DMS153 (cell line): ENCODE measurements at regions not wholly inside any gene's neighbourhood (a gene's known extent, or its start where the extent isn't known, plus 50 kb on each side); places are given as distances from the start of the nearest gene placed in this dataset.

Experiments
- DNase-seq: peaks from one replicate; lab custom pipeline; 2025; lab: John Stamatoyannopoulos, UW

DNA sequence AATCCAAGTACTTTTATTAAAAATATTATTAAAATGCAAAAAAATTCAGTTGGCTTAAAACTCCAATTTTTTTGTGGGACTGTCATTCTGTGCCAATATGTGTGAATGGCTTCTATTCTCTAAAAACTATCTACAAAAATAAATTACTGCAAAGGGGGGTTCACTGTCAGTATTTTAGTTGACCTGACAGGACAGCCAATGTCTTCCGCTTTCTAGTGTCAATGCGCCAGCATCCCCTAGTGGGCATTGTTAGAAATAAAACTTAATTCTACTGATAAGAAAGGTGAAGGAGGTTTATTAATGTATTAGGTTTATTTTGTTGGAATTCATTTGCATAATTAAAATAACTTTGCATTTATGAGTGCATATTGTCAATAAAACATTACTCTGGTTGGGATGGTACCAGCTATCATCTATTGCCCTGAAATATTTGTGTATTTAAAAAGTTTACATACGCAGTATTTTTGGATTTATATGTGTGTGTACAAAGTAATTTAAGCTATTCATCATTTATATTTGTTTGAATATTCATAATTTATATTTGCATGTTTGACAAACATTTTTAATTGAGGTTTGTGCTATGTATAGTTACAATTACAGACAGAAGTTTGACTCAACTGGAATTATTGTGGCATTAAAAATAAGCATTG lies 527.2 kb downstream of the FLRT2 start:
- no peak for DNase-seq

DNA sequence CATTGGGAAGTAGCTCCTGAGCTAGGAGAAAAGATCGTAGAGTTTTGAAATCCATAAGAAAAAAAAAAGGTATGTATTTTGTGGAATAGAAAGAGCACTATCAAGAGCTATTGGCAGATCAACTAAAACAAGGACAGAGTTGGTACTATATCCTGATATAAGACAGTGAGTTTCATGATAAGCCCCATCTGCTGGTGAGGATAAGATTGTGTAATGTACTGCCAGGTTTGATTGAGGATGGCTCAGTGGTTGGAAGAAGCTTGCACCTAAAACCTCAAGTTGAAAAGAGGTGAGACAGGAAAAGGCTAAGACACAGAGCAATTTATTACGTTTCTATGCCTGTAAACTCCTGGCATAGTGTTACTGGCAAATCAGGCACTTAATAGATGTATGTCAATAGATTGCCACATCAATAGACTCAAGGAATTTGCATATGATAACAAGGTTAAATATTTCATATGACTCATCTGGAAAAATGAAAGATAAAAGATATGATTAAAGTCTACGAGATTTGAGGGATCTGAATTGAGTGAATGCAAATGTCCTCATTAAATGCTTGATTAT lies 525.6 kb downstream of the FLRT2 start:
- peak; percentile 34 for DNase-seq

DNA sequence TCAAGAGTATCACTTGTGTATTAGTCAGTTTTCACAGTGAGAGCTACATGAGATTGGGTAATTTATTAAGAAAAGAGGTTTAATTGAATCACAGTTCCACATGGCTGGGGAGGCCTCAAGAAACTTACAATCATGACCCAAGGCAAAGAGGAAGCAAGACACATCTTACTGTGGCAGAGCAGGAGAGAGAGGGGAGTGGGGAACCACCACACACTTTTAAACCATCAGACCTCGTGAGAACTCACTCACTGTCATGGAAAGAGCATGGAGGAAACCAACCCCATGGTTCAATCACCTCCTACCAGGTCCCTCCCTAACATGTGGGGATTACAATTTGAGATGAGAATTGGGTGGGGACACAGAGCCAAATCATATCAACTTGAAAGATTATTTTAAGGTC lies 522.9 kb downstream of the FLRT2 start:
- DNase-seq = no peak

DNA sequence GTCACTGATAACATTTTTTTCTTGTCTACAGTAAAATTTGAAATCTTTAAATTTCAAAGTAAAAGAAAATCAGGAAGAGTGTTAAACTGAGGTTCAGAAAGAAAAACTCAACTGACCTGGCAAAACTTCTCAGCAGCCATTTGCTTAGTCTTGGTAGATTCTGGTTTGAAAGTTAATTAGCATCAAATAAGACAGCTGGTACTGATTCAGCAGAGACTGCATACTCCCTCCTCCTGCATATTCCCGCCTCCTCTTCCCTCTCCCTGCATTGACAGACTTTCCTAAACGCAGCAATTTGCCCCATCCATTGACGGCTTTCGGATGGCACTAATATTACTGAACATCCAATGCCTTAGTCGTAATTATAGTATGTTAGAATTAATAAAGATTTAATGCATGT lies 520.8 kb downstream of the FLRT2 start:
- DNase-seq = no peak

DNA sequence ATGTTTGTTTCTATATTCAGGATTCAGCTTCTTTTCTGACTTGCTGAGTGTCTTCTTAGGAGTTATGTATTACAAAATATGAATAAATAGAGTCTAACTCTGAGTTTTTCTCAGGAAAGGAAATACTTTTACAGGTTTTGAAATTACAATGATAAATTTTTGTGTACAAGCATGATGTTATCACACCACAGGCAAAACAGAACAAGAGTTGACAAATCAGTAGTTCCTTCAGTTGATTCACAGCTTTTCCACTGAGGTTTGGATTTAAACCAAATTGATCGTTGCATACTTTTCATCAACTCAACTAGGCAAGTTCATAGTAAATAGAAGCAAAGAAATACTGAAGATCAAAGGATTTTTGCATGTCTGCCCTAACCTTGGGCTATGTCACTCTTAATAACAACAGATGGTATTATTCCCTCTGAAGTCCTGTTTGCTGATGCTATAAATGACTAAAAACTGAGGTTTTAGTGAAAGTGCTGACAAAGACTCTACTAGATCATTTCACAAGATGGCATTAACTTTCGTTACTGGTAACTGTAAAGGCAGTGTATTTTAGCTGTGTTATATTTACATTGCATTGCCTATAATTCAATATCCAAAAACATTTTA lies 520.2 kb downstream of the FLRT2 start:
- DNase-seq = no peak

DNA sequence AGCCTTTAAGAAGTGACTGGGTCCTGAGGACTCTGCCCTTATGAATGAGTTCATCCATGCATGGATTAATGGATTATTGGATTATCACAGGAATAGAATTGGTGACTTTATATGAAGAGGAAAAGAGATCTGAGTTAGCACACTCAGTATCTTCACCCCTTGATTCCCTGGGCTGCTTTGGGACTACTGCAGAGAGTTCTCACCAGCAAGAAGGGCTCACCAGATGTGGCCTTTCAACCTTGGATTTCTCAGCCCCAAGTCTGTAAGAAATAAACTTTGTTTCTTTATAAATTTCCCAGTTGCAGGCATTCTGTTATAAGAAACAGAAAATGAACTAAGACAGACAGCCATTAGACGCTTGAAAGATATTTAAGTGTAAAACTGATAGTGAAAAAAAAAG lies 509.2 kb downstream of the FLRT2 start:
- DNase-seq = no peak

DNA sequence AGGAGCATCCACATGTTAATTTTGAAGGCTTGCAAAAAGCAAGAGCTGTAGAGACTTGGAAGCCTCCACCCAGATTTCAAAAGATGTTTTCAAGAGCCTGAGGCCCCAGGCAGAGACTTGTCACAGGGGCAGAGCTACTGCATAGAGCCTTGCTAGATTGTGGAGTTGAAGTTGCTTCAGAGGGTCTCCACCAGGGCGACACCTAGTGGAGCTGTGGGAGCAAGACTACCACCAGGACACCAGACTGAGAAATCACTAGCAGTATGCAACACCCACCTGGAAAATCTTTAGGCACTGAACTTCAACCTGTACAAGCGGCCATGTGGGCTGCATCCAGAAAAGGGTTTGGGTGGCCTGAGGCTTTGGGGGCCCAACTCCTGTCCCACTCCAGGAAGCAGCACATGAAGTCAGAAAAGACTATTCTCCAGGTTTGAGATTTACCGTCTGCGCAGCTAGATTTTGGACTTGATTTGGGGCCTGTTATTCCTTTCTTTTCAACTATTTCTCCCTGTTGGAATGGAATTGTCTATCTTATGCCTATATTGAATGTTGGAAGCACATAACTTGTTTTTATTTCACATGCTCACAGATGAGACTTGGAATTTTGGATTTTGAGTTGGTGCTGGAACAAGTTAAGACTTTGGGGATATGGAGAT lies 508.6 kb downstream of the FLRT2 start:
- no peak for DNase-seq

DNA sequence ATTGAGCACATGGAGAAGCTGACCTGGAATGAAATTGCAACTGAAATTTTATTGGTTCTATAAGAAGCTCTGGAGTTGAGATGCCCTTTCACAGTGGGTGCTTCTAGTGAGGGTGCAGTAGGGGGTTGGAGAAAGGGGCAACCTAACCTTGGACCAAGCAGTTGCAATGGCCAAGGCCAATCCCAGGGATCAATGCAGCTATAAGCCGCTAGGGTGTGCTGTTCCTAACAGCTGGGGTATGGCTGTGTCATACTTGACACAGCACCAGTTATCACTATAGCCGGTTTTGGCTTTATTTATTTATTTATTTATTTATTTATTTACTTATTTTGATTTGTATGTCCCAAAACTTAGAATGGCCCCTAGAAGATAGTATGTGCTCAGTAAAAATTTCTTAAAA lies 505.9 kb downstream of the FLRT2 start:
- DNase-seq = no peak

DNA sequence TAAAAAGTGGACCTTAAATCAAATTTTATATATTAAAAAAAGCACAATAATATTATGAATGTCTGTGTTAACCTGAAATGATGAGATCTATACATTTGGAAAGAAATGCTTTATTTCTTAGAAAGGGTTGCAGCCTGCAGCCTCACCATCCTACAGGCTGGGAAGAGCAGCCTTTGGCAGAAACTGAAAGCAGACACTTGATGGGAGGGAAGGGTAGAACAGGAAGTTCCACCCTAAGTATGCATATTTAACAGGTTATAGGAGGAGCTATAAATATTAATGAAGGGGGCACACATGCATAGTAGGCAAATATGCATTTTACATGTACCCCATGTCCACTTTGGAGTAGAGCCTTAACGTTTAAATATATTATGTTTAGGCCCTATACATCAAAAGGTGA lies 498.0 kb downstream of the FLRT2 start:
- DNase-seq = no peak

DNA sequence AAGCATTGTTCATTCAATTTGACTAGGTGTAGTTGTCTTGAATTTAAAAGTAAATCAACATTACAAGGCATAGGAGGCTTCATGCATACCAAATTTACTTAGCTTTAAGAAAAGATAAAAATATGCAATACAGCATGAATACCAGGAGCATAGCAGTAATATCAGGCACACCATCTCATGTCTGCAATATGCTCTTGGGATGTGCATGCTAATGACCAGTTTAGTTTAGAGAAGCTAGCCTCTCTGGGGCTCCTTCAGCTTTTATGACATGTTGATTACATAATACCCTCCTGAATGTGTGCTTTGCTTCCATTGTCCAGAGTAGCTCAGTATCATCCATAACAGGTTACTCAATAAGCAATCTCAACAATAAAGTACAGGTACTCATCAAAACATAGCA lies 497.2 kb downstream of the FLRT2 start:
- peak; percentile 36 for DNase-seq

DNA sequence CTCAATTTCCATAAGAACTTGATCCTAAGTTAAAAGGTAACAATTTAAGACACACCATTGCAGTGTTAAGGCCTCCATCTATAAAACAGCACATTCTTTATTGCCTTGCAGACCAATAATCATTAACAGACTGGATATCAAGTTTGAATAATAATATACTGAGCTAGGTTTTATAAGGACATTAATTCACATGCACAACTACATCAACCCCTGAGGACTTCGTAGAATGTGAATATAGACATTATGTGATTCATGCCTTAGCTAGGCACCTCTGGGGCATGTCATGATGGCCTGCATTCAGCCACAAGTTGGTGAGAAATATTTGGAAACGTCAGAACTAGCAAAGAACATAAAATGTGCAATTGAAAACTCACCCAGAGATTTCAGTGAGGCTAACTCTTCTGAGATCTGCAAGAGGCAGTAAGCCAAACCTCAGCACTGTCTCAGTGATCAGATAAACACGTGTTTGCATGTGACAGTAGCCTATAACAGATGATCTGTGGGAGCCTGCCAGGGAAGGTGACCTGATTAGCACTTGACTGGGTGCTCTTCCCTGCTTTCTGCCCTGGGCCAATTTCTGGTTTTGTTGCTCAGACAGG lies 492.2 kb downstream of the FLRT2 start:
- no peak for DNase-seq

DNA sequence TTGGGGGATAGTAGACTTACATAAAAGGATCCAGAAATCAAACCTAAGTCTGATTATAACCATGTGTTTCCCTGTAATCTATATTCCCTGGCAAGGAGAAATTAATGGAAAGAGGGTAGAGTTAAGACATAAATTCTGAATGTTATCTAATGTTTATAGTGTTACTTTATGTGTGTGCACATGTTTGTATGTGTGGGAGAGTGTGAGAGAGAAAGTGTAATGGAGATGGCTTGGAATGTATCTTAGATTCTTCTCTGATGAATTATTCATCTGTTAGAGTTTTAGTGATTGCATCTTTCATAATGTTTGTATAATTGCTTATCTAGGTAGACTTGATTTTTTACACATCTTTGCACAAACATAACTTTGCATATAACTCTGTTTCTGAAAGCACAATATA lies 490.9 kb downstream of the FLRT2 start:
- no peak for DNase-seq

DNA sequence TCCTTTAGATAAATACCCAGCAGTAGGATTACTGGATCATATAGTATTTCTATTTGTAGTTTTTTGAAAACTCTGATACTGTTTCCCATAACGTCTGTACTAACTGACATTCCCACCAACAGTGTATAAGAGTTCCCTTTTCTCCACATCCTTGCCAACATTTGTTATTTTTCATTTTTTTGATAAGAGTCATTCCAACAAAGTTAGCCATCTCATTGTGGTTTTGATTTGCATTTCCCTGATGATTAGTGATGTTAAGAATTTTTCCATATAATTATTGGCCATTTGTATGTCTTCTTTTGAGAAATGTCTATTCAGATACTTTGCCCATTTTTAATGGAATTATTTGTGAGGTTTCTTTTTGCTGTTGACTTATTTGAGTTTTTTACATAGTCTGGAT lies 486.0 kb downstream of the FLRT2 start:
- no peak for DNase-seq

DNA sequence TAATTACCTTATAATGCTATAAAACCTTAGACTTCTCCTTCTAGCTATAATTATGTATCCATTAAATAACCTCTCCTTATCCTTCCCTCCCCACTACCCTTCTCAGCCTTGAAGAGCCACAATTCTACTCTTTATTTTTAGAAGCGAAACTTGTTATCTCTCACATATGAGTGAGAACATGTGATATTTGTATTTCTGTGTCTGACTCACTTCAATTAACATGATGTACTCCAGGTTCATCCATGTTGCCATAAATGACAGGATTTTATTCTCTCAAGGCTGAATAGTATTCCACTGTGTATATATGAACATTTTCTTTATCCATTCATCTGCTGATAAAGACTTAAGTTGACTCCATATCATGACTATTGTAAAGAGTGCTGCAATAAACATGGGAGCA lies 485.6 kb downstream of the FLRT2 start:
- DNase-seq = no peak

DNA sequence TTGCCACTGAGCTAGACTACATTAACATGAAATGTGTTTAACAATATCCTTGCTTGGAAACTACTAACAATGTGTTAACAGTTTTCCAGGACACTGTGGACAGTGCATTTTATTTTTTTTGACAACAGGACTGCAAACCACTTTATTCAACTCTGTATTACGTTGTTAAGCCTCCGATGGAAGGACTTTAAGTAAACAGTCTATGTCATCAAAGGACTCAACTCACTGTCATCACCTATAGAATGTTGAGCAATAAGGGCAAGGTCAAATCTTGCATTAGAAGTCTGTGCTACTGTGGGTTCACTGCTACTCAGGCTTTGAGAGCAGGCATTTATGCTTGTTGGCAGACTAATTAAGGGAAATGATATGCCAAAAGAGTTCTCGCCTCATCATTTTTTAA lies 483.7 kb downstream of the FLRT2 start:
- peak; percentile 14 for DNase-seq

DNA sequence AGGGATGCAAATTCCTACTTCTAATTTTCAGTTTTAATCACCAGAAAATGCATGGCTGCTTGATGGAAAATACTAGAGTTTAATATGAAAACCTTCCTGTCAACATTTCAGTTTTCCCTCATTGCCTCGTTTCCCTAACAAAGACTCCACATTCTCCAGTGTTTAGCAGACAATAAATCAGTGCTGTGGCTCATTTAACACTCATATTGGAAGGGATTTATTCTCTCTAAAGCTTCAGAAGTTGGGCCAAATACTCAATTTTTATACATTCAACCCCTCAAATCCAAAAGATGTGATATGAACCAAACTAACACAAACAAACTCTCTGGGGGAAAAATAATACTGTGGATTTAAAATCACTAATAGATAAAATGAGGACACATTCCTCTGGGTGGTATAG lies 482.5 kb downstream of the FLRT2 start:
- no peak for DNase-seq

DNA sequence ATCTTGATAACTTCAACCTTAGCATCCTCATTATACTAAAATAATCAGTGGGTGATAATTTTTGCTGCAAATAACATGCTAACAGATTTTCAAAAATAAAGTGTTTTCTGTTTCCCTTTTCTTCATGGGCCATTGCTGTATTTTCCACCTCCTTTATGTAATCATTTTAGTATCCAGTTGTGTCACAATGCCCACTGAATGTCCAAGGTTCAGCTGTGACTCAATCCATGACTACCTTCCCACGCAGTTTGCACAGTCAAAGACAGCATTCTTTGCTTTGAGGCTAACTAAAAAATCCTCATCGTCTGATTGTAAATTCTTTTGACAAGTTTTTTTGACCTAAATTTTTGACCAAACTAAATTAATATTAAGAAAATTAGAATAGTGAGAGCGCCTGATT lies 474.1 kb downstream of the FLRT2 start:
- no peak for DNase-seq

DNA sequence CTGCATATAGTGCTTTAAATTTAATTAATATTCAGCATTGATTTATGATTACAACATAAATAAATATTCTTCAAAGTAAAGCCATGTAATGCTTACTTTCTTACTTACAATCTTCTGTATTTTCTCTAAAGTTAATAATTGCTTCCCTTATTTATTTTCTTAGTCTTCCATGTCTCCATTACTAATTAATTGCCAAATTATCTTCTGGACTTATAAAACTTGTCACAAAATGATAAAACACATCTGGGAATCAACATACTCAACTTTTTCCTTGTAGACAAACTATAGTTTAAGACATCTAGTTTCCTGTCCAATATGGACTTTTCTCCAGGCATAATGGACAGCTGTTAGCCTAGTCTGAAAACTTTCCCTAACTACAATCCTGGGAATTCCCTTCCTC lies 466.6 kb downstream of the FLRT2 start:
- DNase-seq = no peak

DNA sequence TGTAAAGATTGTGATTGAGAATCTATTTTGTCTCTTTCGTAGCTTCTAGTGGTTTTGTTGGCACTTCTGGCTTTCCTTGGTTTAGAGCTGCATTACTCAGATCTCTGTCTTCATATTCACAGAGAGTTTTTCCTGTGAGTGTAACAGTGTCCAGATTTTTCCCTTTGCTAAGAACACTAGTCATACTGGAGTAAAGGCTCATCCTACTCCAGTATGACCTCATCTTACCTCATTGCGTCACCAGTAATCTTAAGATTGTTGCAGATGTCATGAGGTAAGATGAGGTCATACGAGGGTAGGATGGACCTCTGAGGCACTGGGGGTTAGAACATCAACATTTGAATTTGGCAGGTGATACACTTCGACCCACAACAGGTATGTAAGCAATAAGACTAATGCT lies 461.2 kb downstream of the FLRT2 start:
- DNase-seq = no peak

DNA sequence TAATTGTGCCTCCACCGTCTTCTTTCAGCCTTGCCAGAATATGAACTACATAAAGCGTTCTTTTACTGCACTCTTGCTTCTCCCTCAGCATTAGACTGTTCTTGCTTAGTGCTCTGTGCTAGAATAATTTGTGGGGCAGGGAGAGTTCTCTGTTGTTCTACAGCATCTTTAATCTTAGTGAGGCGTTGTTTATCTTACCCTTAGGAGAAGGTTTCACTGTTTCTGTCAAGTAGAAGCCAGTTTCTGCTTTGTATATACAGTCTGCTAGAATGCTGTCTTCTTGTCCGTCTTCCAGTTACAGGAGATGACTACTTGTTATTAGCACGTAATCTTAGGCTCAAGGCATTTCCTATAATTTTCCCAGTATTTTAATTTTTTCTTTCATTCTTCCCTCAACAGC lies 458.0 kb downstream of the FLRT2 start:
- DNase-seq = no peak

DNA sequence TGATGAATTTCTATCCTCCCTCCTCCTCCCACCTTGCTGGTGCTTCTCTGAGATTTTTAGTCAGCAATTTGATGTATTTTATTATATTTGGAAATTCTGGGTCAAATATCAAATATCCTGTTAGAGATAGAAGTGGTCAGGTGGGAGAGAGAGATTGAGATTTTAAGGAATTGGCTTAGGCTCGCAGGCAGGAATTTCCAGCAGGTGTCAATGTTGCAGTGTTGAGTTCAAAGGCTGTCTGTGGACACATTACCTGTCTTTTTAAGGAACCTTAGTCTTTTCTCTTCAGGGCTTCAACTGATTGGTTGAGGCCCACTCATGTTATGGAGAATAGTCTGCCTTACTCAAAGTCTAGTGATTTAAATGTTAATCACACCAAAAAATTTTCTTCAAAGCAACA lies 457.3 kb downstream of the FLRT2 start:
- DNase-seq = no peak

DNA sequence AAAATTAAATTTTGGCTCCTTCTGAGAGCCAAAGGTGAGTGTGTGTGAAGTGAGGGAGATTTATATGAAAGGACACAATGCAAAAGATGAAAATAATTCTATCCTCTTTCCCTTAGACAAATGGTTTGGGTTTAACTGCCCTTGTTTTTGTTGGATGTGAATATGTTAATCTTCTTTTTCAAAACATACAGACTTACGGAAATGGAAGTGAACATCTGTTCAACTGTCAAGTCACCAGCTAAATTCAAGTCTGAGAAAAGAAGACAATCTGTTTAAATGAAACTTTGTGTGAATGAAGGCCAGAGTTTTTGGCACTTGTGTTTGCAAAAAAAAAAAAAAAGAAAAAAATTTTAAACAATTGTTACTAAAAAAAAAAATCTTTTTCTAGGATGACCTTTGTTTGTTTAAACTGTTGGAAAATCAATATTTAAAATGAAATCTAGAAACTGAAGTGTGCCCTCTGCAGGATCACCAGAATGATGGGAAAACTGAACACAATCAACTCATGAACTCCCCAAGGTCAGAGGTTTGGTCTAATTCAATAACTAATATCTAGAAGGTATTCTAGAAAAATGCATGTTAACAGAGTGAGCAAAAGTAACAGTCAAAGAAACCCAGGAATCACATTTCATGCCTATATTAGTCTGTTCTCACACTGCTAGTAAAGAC lies 448.8 kb downstream of the FLRT2 start:
- DNase-seq = no peak

DNA sequence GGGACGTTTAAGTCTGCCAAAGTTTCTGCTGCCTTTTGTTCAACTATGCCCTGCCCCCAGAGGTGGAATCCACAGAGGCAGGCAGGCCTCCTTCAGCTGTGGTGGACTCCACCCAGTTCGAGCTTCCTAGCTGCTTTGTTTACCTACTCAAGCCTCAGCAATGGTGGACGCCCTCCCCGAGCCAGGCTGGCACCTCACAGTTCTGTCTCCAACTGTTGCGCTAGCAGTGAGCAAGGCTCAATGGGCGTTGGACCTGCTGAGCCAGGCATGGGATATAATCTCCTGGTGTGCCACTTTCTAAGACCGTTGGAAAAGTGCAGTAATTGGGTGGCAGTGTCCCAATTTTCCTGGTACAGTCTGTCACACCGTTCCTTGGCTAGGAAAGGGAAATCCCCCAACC lies 444.7 kb downstream of the FLRT2 start:
- no peak for DNase-seq
